ENCODE measurements at regions not wholly inside any gene's neighbourhood (a gene's known extent, or its start where the extent isn't known, plus 50 kb on each side); places are given as distances from the start of the nearest gene placed in this dataset.
"Not testable (repeated sequence)": the region's sequence is repeated elsewhere in the genome, so short reads cannot be mapped to it uniquely, and the experiment has no call there.

- not testable (repeated sequence) for TF ChIP-seq CTCF (IDR thresholded peaks at IDR 0.05); EZH2phosphoT487 (IDR thresholded peaks at IDR 0.05; ENCODE audit: borderline replicate concordance, low read depth)
- TF ChIP-seq, protein P1, sequence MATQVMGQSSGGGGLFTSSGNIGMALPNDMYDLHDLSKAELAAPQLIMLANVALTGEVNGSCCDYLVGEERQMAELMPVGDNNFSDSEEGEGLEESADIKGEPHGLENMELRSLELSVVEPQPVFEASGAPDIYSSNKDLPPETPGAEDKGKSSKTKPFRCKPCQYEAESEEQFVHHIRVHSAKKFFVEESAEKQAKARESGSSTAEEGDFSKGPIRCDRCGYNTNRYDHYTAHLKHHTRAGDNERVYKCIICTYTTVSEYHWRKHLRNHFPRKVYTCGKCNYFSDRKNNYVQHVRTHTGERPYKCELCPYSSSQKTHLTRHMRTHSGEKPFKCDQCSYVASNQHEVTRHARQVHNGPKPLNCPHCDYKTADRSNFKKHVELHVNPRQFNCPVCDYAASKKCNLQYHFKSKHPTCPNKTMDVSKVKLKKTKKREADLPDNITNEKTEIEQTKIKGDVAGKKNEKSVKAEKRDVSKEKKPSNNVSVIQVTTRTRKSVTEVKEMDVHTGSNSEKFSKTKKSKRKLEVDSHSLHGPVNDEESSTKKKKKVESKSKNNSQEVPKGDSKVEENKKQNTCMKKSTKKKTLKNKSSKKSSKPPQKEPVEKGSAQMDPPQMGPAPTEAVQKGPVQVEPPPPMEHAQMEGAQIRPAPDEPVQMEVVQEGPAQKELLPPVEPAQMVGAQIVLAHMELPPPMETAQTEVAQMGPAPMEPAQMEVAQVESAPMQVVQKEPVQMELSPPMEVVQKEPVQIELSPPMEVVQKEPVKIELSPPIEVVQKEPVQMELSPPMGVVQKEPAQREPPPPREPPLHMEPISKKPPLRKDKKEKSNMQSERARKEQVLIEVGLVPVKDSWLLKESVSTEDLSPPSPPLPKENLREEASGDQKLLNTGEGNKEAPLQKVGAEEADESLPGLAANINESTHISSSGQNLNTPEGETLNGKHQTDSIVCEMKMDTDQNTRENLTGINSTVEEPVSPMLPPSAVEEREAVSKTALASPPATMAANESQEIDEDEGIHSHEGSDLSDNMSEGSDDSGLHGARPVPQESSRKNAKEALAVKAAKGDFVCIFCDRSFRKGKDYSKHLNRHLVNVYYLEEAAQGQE (IDR thresholded peaks at IDR 0.05; ENCODE audit: low read depth, low read length): not testable (repeated sequence)
Observed at GRCh38 chr6:50421041-50421440, 292.3 kb upstream of the TFAP2D start.
